ENCODE measurements at regions not wholly inside any gene's neighbourhood (a gene's known extent, or its start where the extent isn't known, plus 50 kb on each side); places are given as distances from the start of the nearest gene placed in this dataset.

- DNase-seq (ENCODE audit: low read depth): no peak
These were observed 436.1 kb upstream of the GOT2 start for GRCh38 chr16:59170099-59170712.

- no peak for DNase-seq (ENCODE audit: low read depth)
These were observed 435.1 kb upstream of the GOT2 start for GRCh38 chr16:59169168-59169567.

GRCh38 chr16:59168461-59169114, 434.5 kb upstream of the GOT2 start:
- no peak for DNase-seq (ENCODE audit: low read depth)

- no peak for DNase-seq (ENCODE audit: low read depth)
These were observed 430.3 kb upstream of the GOT2 start for GRCh38 chr16:59164461-59164860.

- DNase-seq (ENCODE audit: low read depth): no peak
These were observed 429.4 kb upstream of the GOT2 start for GRCh38 chr16:59163371-59164055.

DNA sequence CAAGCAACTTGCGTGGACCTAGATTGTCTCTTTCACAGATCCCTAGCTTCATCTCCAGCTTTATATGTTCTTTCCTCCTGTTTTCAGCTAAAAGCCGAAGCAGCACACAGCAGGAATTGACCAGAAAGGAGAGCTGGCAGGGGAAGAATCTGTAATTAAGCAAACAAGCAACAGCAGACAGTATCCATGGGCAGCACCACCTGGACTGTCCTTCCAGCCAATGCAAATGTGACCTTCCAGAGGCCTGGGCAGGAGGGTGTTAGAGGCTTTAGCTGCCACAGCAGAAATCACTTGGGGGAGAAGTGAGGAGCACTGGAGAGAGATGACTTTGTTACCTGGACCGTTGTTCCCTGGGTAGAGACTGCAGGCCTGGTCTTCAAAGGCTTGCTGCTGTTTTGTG, 427.6 kb upstream of the GOT2 start:
- no peak for DNase-seq (ENCODE audit: low read depth)

DNA sequence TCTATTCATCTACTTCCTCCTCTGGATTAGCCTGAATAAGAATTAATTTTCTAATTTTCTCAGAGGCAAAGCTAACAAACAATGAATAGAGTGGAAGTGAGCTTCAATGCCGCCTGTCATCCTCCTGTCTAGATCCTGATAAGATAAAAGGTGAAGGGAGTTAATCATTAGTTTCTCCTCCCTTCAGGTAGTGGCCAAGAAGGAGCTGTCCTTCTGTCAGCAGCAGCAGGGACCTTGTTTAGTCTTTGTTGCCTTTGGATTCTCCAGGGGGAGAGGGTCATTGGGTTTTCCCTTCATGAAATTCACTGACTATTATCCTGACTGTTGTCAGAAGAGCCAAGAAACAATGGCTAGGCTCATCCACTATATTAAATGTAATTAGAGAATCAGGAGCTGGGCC, 420.2 kb upstream of the GOT2 start:
- no peak for DNase-seq (ENCODE audit: low read depth)

- DNase-seq (ENCODE audit: low read depth): no peak
These were observed 414.6 kb upstream of the GOT2 start for GRCh38 chr16:59148769-59149155.

- no peak for DNase-seq (ENCODE audit: low read depth)
These were observed 414.1 kb upstream of the GOT2 start for GRCh38 chr16:59148056-59148768.

DNA sequence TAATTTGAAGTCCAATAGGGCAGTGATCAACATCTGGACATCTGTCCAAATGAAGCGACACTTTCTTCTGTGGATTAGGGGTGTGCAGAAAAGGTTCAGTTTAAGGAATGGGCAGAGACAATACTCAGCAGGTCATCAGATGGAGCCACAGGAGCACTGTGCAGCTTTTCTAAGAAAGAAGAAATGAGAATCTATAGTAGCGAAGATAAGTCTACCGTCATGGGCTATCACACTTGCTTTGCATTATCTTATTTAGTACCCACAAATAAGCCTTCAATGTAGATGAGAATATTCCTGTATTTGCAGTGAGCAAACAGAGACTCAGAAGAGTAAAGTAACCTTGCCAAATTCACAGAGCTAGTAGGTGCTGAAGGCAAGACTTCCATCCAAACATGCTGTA, 412.0 kb upstream of the GOT2 start:
- no peak for DNase-seq (ENCODE audit: low read depth)

DNA sequence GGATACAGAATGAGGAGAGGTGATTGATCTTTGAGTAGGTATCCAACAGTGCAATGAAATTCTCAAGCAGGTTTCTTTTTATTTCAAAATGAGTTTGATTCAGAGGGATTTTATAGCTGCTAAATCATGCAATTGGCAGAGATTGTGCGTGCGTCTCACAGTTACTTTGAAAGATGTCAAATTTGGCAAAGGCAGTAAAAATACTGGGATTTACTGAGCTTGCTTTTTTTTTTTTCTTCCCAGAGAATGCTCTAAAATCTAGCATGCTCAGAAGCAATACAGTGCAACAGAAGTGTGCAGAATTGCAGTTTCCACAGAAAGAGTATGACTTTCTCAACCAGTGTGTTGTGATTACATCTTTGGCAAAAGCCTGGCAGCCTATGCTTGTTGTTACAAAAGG, 410.7 kb upstream of the GOT2 start:
- DNase-seq (ENCODE audit: low read depth): no peak

DNA sequence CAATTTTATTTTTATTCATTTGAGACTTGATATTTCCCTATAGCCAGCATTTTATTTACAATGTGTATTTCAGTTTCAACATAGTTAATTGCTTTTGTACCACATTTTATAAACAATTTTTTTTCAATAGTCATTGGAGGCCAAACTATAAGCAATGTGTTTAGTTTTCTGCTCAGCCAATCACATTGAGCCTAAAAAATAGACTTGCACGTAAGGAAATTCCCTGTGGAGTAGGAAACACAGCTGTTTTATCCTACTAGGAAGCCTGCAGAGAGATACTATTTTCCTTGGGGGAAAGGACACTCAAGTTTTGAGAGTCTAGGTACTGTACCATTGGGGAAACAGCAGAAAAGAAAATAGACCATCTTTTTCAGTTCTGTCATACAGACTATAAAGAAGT, 410.2 kb upstream of the GOT2 start:
- no peak for DNase-seq (ENCODE audit: low read depth)

- DNase-seq (ENCODE audit: low read depth): no peak
These were observed 392.4 kb upstream of the GOT2 start for GRCh38 chr16:59126486-59126885.

- no peak for DNase-seq (ENCODE audit: low read depth)
These were observed 389.9 kb upstream of the GOT2 start for GRCh38 chr16:59124056-59124455.

- no peak for DNase-seq (ENCODE audit: low read depth)
These were observed 389.4 kb upstream of the GOT2 start for GRCh38 chr16:59123479-59123878.

- DNase-seq (ENCODE audit: low read depth): no peak
These were observed 388.1 kb upstream of the GOT2 start for GRCh38 chr16:59122262-59122537.

DNA sequence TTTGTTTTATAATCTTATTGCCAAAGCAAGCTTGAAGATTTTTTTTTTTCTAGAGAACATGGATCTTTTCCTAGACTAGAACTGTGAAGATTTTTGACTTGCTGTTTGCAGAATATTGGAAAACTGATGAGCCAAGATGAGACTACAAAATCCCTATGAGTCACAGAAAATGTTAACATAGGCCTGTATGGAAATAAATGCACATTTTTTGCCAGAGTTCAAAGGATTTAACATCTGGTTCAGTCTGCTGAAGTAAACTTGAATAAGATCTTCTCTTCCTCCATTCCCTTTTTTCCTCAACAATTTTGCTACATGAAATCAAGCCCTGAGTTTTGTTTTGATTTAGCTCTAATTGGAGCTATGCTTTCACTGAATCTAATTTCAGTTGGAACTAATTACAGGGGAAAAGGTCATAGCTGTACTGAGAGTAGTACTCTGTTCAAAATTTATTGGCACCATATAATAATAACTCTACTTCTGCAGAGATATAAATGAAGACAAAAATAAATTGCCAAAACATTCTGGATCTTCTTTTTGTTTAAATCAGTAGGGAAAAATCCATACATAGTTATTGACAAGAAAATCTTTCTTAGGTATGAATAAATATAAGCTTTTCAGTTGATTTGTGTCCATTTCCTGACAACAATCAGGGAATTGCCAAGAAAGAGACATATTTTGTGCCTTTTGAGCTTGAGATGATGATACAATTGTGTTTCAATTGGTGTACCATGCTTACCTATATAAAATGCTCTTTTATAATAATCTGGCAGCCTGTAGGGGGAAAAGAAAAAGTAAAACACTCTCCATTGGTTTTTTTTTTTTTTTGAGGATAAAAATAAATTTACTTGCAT, 387.5 kb upstream of the GOT2 start:
- no peak for DNase-seq (ENCODE audit: low read depth)

DNA sequence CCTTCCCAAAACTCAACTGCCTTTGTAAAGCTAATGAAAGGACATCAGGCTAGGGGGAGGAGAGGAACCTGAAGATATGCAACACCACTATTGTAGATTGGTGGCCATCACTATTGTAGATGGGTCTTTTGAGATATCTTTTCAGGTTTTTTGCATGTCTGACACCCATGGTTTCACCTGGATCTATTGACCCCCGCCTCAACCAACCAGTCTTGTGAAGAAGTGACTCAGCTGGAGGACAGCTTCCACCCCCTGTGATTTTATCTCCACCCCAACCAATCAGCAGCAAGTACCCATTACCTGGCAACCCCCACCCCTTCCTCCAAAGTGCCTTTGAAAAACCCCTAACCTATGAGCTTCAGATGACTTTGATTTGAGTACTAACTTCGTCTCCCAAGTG, 382.6 kb upstream of the GOT2 start:
- no peak for DNase-seq (ENCODE audit: low read depth)

DNA sequence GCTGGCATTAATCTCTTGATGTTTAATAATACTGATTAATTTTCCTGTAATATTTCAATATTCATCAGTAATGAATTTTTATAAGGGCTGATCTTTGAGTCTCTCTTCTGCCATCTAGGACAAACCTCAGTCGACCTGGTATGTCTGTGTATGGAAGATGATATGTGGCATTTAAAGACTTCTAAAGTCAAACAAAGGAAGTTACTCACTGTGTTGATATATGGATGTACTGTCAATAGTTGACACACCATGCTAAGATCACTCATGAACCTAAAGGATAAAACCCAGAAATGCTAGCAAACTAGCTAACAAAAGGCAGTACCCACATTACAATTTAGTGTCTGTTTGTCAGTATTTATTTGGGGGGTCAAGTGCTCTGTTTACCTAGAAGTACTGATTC, 380.7 kb upstream of the GOT2 start:
- DNase-seq (ENCODE audit: low read depth): no peak

- no peak for DNase-seq (ENCODE audit: low read depth)
These were observed 379.0 kb upstream of the GOT2 start for GRCh38 chr16:59113004-59113670.

DNA sequence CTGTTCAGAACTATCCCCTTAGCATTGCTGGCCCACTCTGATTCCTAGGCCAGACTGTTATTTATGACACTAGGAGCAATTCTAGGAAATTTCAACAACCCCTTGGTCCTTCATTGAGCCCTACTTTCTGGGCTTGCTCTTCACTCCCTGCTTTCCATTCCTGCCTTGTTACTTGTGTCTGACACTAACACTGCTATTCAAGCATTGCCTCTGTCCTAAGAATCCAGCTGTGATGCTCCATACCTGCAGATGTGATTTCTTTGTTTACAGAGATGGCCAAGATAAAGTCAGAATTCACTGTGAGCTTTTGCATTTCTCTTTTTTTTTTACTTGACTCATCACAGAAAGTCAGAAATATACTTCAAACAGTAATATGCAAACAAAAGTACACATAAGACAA, 377.2 kb upstream of the GOT2 start:
- no peak for DNase-seq (ENCODE audit: low read depth)

- DNase-seq (ENCODE audit: low read depth): no peak
These were observed 374.3 kb upstream of the GOT2 start for GRCh38 chr16:59108374-59108773.
